ENCODE measurements at regions not wholly inside any gene's neighbourhood (a gene's known extent, or its start where the extent isn't known, plus 50 kb on each side); places are given as distances from the start of the nearest gene placed in this dataset.
"Not testable (repeated sequence)": the region's sequence is repeated elsewhere in the genome, so short reads cannot be mapped to it uniquely, and the experiment has no call there.

GRCh38 chr2:49861821-49862220, 707.5 kb upstream of the FSHR start:
- DNase-seq: no peak

DNA sequence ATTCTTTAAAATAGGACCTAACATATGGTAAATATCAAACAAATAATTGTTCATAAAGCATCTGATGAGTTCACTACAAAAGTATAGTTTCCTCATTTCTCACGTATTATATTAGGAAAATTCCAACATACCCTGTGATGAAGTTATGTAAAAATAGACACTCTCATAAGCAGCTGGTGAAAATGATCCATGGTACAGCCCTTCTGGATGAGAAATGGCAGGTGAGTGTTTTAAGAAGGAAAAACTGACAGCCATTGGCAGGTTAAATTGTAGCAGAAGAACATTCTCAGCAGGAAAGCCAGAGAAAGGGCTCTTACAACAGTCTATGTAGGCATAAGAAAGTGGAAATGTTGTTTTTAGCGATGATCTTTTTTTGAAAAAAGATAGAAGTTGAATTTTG, 706.5 kb upstream of the FSHR start:
- no peak for DNase-seq

DNA sequence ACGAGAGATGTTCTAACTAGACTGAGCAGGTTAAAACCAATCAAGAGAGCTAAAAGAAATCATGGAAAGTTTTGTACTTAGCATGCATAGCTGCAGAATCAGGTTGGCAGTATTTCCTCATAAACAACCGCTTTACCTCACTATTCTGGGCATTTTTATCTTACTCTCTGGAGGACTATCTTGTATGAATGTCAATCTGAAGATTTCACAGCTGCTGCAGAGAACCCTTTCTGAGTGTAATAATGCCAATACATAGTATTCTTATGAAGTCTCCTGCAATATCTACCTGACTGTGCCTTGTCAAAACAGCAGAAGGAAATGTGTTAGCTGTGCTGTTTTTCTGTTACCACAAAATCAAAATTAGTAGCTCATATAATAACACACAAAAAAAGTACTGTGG, 705.9 kb upstream of the FSHR start:
- DNase-seq: no peak

DNA sequence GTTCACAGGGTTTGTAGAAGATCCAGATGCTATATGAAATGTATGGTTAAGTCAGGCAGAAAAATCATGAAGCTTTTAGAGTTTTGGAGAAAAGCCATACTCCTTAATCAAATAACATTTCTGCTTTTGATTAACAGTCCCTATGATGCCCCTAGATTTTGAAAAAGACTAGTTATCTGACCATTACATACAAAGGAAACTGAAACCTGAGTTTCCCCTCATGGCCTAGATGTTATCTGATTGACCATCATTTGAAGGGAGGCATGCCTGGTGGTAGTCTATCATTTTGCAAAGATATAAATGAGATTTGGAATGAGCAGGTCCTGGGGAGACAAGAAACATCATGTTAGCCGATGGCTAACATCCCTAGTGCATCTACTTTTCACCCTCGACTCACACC, 704.3 kb upstream of the FSHR start:
- DNase-seq: no peak

GRCh38 chr2:49858113-49858490, 703.8 kb upstream of the FSHR start:
- no peak for DNase-seq

DNA sequence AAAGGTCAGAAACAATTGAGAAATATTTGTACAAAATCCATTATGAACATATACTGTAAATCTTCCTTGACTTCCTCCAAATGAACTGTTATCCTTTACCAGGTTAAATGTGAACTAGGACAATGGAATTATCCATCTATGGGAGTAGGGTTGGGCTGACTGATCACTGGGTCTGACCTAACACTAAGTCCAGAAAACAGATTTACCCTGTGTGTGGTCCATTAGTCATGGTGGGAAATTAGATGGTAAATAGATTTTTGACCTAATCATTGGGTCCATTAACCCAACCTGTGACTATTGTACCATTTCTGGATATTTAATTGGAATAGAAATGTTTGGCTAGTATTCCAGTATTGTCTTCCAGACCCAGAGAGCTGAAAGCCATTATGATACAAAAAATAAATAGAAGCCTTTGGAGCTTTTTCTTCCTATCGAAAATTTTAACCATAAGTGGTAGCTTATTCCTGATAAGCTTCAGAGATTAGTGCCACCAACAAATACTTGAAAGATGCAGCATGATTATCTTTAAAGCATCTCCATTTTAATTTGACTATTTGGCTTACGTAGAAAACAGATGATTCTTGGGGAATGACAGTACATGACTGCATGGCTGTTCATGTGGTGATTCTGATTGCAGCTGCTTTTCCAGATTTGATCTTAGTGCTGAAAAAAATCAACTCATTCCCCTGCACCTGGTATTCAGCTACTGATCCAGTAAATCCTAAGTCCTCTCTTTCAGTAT, 703.2 kb upstream of the FSHR start:
- DNase-seq: no peak

- DNase-seq: no peak
These were observed 691.4 kb upstream of the FSHR start for GRCh38 chr2:49845671-49846070.

GRCh38 chr2:49845021-49845420, 690.7 kb upstream of the FSHR start:
- no peak for DNase-seq

- not testable (repeated sequence) for DNase-seq
These were observed 689.8 kb upstream of the FSHR start for GRCh38 chr2:49844113-49844512.

DNA sequence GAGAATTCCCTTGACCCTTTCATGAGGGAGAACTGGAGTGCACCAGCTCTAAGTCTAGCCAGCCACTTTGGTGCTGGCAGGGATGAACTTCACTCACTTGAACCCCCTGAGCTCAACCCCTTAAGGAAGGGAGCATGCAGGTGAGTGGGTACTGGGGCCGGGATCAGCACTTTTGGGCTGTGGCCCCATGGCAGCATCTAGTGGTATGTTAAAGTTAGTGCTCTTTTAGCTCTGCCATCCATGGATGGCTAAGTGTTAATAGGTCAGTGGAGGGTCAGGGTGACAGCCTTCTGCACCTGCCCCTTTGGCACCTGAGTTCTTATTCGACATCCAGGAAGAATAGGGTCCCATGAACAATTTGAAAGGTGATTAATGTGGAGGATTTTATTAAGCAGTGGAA, 689.0 kb upstream of the FSHR start:
- no peak for DNase-seq

- no peak for DNase-seq
These were observed 686.2 kb upstream of the FSHR start for GRCh38 chr2:49840428-49840975.

DNA sequence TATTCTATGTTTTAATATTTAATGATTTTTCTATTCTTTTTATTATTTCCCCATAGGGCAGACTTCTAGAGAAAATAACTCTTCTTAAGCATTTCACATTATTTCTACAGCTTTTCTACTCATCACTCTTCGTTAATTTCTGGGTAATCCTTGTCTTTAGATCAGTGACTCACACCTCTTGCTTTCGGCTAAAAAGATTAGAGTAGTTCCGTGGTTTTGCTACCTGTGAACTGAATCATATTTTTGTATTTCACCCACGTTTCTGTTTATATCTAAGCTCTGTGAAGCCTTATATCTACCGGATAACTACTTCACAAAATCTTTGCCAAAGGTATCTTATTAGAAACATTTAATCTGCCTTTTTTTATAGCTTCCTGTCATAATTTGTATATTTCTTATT, 685.5 kb upstream of the FSHR start:
- no peak for DNase-seq

GRCh38 chr2:49837561-49838293, 683.4 kb upstream of the FSHR start:
- DNase-seq: no peak

GRCh38 chr2:49836017-49836416, 681.7 kb upstream of the FSHR start:
- DNase-seq: no peak

- DNase-seq: no peak
These were observed 680.1 kb upstream of the FSHR start for GRCh38 chr2:49834433-49834832.

DNA sequence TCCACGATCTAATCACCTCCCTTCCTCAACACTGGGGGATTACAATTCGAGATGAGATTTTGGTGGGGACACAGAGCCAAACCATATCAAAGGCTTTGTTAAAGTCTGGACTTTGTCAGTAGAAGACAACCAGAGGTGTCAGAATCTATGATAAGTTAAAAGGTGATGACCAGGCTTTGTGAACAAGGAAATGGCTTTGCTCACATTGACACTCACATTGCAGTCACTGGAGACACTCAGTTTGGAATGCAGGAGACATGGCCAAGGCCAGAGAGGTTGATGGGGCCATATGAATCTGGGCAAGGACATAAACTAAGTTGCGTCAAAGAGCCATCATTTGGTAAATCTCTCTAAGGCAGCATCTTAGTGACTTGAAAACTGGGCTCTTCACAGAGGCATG, 678.2 kb upstream of the FSHR start:
- DNase-seq: no peak

- DNase-seq: no peak
These were observed 677.5 kb upstream of the FSHR start for GRCh38 chr2:49831698-49832367.

- no peak for DNase-seq
These were observed 676.5 kb upstream of the FSHR start for GRCh38 chr2:49830846-49831245.

DNA sequence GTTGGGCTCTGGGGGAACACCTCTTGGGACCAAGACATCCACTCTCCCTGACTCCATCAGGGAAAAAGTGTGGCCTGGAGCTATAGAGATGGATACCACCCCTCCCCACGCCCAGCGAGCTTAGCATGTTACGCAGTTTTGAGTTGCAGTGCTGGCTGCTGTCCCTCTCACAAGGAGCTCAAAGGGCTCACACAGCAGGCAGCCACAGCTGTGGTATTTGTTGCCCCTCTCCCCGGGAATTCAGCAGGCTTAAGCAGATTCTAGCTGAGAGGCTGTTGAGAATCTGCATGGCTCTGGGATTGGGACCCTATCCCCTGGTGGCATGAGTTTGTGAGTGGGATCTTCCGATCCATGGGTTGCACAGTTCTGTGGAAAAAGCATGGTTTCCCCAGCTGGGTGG, 673.1 kb upstream of the FSHR start:
- no peak for DNase-seq

DNA sequence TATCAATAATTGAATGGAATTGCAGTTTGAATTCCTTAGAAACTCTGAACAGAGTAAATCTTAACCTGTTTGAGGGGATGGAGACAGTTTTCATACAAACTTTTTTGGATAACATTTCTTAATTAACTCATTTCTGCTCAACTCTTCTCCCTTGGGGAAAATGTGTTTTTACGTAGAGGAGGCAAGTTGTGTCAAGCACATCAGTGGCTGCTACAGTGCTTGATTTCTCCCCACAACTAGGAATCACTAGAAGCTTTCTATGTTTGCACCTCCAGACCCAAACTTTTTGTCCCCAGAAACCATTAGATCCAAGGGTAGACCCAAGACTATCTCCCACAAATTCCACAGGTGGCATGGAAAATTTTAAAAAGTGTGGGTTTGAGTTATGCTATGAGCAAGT, 658.9 kb upstream of the FSHR start:
- no peak for DNase-seq

DNA sequence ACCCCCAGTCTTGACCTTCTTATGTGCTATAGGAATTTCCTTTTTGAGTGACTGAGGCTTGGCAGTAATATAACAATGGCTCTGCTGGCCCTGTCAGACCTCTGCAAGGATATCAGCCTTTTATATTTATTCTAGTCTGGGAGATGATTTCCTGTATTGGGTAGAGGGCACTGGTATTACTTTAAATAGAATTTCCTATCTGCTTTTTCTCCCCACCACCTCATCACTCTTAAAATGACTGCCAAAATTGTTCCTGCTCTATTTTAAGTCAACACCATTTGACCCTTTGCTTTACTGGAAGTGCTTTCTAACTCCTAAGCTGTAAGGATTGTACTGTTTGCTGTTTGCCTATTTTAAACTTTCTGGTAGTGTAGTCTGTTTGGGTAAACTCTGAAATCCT, 658.4 kb upstream of the FSHR start:
- DNase-seq: no peak

DNA sequence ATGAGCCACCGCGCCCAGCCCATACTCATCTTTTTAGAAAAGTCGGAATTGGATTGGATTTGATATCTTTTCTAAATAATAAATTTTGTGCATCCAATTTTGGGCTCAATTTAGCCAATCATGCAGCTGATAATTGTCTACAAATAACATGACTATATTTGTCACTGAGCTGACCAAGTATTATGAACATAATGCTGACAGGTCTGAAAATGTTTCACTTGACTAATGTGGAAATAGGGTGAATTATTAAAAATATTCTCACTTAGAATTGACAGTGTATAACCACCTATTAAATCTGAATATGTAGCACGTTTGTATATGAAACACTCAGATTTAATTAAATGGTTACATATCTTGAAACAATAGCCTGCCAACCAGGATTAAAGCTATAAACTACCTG, 657.2 kb upstream of the FSHR start:
- DNase-seq: no peak

- DNase-seq: no peak
These were observed 653.4 kb upstream of the FSHR start for GRCh38 chr2:49807689-49808088.

DNA sequence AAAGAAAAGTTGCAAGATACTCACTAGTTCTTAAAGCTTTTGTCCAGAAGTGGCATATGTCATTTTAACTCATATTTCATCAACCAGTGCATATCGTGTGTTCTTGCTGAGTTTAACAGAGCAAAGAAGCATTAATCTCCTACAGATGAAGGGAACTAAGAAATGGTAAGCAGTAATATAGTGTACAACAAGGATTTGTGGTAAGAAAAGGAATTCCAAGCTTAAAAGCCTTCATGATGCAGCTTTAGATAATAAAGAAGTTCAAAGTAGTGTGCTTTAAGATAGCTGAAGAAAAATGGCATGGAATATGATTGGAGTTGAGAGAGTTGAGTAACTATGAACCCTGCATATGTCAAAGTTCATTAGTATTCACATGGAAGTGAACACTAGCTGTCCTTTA, 649.8 kb upstream of the FSHR start:
- DNase-seq: no peak

Measured in NCI-H748 treated with DMSO at 0.1 percent for 48 hours (cell line).